ENCODE measurements at regions not wholly inside any gene's neighbourhood (a gene's known extent, or its start where the extent isn't known, plus 50 kb on each side); places are given as distances from the start of the nearest gene placed in this dataset.
"Not testable (repeated sequence)": the region's sequence is repeated elsewhere in the genome, so short reads cannot be mapped to it uniquely, and the experiment has no call there.

- DNase-seq (ENCODE audit: low spot score in 2 of 2), result no peak
- FAIRE-seq, result no peak
Measured at GRCh38 chr10:109665321-109665720, 258.0 kb downstream of the XPNPEP1 start.

DNA sequence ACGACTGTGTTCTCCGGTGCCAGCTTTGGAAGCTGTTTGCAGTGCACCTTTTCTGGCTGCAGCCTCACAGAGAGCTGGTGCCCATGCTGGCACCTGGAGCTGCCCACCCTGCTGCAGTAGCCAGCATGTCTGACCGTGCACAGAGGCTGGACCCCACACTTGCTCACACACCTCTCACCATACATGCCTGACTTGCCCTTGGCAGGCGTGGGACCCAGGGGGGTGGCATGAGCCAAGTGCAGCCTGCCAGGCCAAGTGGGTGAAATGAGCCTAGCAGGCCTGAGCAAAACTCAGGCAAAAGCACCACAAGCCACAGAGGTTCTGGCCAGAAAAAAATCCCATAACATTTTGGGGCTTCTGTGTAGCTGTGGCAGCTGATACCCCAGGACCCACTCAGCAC, 258.8 kb downstream of the XPNPEP1 start:
- DNase-seq (ENCODE audit: low spot score in 2 of 2) (no peak), FAIRE-seq (no peak)

GRCh38 chr10:109663122-109663521, 260.2 kb downstream of the XPNPEP1 start:
- no peak for FAIRE-seq
- no peak for DNase-seq (ENCODE audit: low spot score in 2 of 2)

GRCh38 chr10:109652612-109653011, 270.7 kb downstream of the XPNPEP1 start:
- not testable (repeated sequence) for FAIRE-seq; DNase-seq (ENCODE audit: low spot score in 2 of 2)

DNA sequence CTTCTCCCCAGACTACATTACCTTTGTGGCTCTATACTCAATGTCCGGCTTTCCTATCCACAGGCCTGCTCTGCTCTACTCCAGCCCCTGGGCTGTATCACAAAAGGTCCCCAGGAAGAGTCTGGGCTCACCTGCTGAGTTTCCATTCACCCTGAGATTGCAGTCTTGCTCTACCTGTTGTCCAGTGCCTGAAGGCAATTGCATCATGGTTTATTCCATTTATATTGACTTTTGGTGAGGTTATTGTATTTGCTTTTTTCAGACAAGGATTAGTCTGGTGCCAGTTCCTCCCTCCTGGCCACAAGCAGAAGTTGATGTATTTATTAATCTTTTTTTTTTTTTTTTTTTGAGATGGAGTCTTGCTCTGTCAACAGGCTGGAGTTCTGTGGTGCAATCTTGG, 273.1 kb downstream of the XPNPEP1 start:
- no peak for FAIRE-seq

GRCh38 chr10:109647627-109648026, 275.7 kb downstream of the XPNPEP1 start:
- FAIRE-seq (no peak), DNase-seq (ENCODE audit: low spot score in 2 of 2) (no peak)

More for the DNA sequence above, 273.1 kb downstream of the XPNPEP1 start:
- DNase-seq (ENCODE audit: low spot score in 2 of 2), result no peak

DNA sequence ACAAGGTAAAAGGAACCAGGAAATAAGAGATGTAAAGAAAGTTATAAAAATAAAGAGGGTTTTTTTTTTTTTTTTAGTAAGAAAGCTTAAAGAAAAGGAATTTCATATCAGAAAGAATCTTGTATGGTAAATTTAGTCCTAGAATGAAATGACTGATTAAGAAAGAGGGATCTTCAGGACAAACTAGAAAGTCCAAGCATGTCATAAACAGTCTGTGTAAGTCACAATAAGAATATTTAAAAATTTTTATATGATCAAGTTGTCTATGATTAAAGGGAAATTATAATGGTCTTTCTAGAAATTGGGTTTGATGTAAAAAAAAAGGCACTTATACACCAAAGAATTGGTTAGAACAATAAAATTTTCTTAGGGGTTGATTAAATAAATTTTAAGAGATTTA, 289.5 kb downstream of the XPNPEP1 start:
- no peak for DNase-seq (ENCODE audit: low spot score in 2 of 2)
- no peak for FAIRE-seq

DNA sequence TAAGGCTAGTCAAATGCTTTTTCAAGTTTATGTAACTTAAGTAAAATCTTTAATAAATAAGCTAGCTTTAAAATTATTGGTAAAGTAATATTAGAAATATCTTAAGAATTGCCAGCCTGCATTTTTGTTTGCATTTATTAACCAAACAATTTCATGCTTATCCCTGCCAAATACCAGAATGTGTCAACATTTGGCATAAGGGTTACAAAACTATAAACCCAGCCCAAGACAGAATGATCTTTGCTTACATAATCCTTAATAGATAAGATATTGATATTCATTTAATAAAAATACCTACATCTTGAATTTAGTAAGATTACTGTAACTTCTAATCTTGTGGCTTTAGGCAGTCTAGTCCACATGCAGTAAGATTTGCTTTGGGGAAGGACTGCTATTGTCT, 290.3 kb downstream of the XPNPEP1 start:
- DNase-seq (ENCODE audit: low spot score in 2 of 2); FAIRE-seq: not testable (repeated sequence)

DNA sequence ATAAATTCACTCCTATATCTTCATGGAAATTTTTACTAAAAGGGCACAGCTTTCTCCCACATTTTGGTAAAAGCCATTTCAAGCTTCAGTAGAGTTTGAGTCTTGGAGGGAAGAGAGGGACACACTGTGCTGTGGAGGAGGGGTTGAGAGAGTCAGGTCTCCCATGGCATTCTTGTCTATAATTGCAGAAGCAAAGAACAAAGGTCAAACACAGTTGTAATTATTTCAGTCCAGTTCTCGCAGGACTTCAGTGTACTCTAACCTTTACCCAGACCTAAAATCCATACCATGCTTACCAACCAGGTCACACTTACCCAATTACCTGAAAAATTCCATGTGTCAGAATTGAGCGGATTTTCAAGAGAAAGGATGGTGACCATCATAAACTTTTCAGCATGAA, 298.4 kb downstream of the XPNPEP1 start:
- FAIRE-seq, result no peak
- no peak for DNase-seq (ENCODE audit: low spot score in 2 of 2)

DNA sequence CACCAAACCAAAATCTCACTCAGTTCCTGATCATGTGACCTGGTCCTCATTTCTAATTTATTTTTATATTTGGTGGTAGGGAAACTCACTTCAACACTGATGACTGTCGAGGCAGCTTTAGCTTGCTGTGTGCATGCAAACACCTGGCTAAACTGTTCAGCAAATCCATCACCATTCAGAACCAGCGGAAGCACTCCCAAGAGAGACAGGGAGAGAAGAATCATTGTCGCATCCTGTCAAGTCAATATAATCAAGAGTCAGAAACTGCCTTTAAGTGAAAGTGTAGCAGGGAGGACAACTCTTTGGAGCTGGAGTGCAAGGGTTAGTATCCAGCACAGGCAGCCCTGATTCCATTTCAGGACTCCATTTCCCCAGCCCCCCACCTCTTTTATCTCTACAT, 300.7 kb downstream of the XPNPEP1 start:
- FAIRE-seq (no peak), DNase-seq (ENCODE audit: low spot score in 2 of 2) (no peak)

DNA sequence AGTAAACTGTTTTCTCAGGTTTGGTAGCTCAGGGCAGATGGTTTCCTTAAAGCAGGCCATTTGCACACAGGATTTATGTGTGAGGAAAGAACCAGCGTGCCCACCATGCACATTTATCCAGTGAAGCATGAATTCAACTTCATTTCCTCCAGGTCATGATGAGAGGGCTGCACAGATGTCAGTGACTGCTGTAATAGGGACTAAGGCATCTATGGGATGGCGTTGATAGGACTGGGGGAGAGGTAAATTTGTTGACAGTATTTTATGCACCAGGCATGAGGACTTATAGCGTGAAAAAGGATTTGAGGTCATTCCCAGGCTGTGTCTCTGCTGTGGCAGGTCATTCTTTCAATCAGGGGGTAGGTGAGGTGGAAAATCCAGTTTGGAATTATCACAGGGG, 302.9 kb downstream of the XPNPEP1 start:
- FAIRE-seq, result no peak

GRCh38 chr10:109619914-109620313, 303.4 kb downstream of the XPNPEP1 start:
- no peak for FAIRE-seq
- DNase-seq (ENCODE audit: low spot score in 2 of 2), result no peak

More for the DNA sequence above, 302.9 kb downstream of the XPNPEP1 start:
- DNase-seq (ENCODE audit: low spot score in 2 of 2), result no peak

GRCh38 chr10:109618748-109619147, 304.6 kb downstream of the XPNPEP1 start:
- no peak for DNase-seq (ENCODE audit: low spot score in 2 of 2)
- no peak for FAIRE-seq

- FAIRE-seq, result no peak
Measured at GRCh38 chr10:109618301-109618700, 305.0 kb downstream of the XPNPEP1 start.

DNA sequence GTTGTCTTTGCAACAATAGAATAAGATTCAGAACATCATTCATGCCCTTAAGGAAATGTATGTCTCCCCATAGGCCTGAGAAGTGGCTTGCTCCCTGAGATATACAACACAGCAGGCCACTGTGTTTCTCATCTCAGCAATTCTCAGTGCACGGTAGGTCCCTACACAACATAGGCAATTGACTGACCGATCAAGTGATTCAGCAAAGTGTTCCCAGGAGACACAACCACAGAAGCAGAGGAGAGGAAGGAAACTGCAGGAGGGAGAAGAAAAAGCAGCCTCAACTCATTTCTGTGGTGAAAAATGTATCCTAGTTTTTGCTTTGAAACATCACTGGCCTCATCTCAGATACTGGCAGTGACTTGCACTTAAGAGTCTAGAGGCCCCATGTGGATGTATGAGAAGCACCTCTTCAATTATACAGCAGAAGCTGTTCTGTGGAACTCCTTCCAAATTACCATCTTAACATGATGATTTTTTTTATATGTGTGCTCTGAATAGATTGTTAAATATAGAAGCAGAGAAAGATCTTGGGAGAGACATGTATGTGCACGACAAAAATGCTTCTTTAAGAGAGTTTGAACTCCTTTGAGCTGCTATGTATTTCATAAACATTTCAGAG, 306.8 kb downstream of the XPNPEP1 start:
- no peak for DNase-seq (ENCODE audit: low spot score in 2 of 2)
- no peak for FAIRE-seq

More at GRCh38 chr10:109618301-109618700, 305.0 kb downstream of the XPNPEP1 start:
- DNase-seq (ENCODE audit: low spot score in 2 of 2), result no peak

DNA sequence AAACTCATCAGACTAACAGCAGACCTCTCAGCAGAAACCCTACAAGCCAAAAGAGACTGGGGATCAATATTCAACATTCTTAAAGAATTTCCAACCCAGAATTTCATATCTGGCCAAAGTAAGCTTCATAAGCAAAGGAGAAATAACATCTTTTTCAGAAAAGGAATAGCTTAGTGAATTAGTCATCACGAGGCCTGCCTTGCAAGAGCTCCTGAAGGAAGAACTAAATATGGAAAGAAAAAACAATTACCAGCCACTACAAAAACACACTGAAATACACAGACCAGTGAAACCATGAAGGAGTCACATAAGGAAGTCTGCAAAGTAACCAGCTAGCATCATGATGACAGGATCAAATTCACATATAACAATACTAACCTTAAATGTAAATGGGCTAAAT, 328.0 kb downstream of the XPNPEP1 start:
- DNase-seq (ENCODE audit: low spot score in 2 of 2); FAIRE-seq: not testable (repeated sequence)

DNA sequence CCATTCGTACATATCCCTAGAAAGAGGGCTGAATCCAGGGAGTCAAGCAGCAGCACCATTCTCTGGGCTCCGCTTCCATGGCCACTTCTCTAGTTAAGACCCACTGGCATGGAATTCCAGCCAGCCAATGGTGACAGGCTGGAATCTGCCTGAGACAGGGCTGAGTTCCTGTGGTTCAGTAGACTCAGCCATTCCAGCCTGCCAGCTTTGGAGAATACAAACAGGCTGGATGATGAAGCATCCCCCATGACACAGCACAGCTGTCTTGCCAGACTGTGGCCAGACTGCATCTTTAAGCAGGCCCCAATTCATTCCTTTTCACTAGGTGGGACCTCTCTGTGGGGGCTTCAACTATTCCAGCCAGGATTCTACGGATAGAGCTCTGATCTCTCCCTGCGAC, 329.6 kb downstream of the XPNPEP1 start:
- FAIRE-seq (no peak), DNase-seq (ENCODE audit: low spot score in 2 of 2) (no peak)

DNA sequence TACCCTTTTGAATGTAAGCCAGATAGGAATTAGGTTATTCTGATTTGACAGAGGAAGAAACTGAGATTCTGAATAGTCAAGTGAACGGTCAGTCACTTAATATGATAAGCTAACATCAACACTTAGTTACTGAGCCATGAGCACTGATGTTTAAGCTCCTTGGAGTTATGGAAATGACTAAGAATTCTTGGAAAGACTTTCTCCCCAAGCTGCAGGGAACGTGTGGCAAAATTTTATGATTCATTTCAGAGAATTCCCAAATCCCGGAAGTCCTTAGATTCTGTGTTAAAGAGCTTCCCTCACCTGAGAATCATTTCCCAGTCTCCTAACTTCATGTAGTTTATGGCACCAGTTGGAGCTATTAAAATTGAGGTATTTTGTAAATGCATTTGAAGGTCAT, 330.9 kb downstream of the XPNPEP1 start:
- no peak for DNase-seq (ENCODE audit: low spot score in 2 of 2)
- FAIRE-seq, result no peak

DNA sequence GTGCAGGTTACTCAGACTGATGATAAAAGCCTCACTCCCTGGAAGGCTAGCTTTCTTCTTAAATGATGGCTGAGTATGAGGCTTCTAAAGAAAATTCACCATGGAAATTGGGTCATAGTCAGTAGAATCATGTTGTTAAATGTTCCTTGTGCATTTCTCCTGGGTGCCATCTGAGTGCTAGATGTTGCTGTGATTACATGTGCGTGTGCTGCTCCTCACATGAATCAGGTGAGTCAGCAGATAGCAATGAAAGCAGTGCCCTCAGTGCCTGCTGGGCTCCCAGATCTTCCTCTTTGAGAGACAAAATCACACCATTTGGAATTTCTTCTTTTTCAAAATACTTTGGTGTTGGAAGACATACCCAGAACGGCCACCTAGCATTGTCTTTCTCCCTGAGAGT, 331.7 kb downstream of the XPNPEP1 start:
- FAIRE-seq, result no peak
- no peak for DNase-seq (ENCODE audit: low spot score in 2 of 2)

DNA sequence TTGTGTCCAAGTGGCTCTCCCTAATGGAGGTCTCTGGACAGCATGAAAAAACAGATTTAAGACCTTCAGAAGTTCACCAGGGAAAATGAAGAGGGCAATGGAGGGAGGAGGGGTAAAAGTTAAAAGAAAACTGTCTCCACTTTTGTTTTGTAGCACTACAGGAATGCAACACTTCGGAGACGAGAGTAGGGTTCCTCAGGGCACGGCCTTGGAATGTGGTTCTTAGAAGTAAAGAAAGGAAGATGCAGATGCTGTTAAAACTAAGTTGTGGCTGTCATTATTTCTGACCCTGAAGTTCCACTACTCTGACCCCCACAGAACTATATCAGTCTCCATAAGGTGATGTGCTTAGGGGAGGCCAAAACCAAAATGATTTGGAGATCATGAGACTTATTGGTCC, 335.1 kb downstream of the XPNPEP1 start:
- DNase-seq (ENCODE audit: low spot score in 2 of 2) (no peak), FAIRE-seq (no peak)

DNA sequence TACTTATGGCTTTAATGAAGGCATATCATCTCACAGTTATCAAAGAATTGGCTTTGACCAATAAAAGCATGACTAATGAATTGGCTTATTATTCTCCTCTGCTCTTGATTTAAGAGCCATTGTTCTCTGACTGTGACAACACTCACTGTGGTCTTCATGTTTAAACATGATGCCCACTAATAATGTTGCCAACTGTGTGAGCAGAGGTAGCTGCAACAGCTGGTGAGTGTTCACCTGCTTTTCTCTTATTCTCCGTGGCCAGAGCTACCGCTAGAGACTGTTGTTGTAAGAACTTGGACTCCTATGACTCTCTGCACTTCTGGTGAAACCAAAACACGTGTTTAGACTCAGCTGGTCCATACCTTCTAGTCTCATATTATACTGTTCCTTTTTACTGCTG, 335.9 kb downstream of the XPNPEP1 start:
- DNase-seq (ENCODE audit: low spot score in 2 of 2) (no peak), FAIRE-seq (no peak)

GRCh38 chr10:109556399-109556798, 366.9 kb downstream of the XPNPEP1 start:
- FAIRE-seq (no peak), DNase-seq (ENCODE audit: low spot score in 2 of 2) (no peak)

Data from frontal cortex (tissue), 3 donors.